ENCODE measurements at regions not wholly inside any gene's neighbourhood (a gene's known extent, or its start where the extent isn't known, plus 50 kb on each side); places are given as distances from the start of the nearest gene placed in this dataset.

DNA sequence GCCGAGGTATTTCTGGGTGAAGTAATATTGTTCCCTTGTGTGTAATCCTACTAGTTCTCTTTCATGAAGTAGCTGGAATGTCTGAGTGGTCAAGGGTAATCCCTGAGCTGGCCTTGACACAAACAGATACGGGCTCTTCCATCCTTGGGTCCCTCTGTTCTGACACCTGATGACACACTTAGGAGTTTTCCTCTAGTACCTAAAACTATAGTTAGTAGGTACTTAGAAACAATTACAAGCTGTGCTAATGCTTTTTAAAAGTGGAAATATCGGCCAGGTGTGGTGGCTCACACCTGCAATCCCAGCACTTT, 59.2 kb upstream of the IL1R1 start:
- no peak for TF ChIP-seq POLR2A (IDR thresholded peaks at IDR 0.05)
- TF ChIP-seq, protein P1, sequence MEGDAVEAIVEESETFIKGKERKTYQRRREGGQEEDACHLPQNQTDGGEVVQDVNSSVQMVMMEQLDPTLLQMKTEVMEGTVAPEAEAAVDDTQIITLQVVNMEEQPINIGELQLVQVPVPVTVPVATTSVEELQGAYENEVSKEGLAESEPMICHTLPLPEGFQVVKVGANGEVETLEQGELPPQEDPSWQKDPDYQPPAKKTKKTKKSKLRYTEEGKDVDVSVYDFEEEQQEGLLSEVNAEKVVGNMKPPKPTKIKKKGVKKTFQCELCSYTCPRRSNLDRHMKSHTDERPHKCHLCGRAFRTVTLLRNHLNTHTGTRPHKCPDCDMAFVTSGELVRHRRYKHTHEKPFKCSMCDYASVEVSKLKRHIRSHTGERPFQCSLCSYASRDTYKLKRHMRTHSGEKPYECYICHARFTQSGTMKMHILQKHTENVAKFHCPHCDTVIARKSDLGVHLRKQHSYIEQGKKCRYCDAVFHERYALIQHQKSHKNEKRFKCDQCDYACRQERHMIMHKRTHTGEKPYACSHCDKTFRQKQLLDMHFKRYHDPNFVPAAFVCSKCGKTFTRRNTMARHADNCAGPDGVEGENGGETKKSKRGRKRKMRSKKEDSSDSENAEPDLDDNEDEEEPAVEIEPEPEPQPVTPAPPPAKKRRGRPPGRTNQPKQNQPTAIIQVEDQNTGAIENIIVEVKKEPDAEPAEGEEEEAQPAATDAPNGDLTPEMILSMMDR (IDR thresholded peaks at IDR 0.05) = no peak

Measured in body of pancreas (tissue), 4 donors.